Natural killer cell treated with Interleukin-12 subunit alpha and Interleukin-12 subunit beta and Interleukin-15 and Interleukin-18, amount 100 ng/mL, for 72 hours (primary cell): ENCODE measurements at regions not wholly inside any gene's neighbourhood (a gene's known extent, or its start where the extent isn't known, plus 50 kb on each side); places are given as distances from the start of the nearest gene placed in this dataset.

ENCODE experiments used
- ATAC-seq, 2 donors: fragments of 150-1000 bp; cut with Tn5 transposase in 1 of 2; sonication (Bioruptor Pico), chemical (Tn5 transposase) in 1 of 2; 2 replicates each; pipeline ENCODE4 v1.10.0; 2021
- DNase-seq: peaks from one replicate; pipeline ENCODE4 v3.0.0; 2022; ENCODE audit warnings: low spot score
- H3K27ac Mint-ChIP-seq, 2 donors: 1 replicate in 1 of 2; 2 replicates in 1 of 2; pipeline ENCODE4 v1.8.0; 2022; ENCODE audit warnings: mixed read lengths in 2 of 2, mild to moderate bottlenecking in 1 of 2, moderate library complexity in 1 of 2
- H3K27me3 Mint-ChIP-seq, 2 donors: 1 replicate in 1 of 2; 2 replicates in 1 of 2; pipeline ENCODE4 v1.8.0; 2022; ENCODE audit warnings: mixed read lengths in 2 of 2
- H3K36me3 Mint-ChIP-seq: one replicate; pipeline ENCODE4 v1.8.0; 2022; ENCODE audit warnings: mixed read lengths
- H3K4me1 Mint-ChIP-seq, 2 donors: 1 replicate in 1 of 2; 2 replicates in 1 of 2; pipeline ENCODE4 v1.8.0; 2022; ENCODE audit warnings: low read depth in 2 of 2, mixed read lengths in 2 of 2, mild to moderate bottlenecking in 1 of 2
- H3K4me3 Mint-ChIP-seq: one replicate; pipeline ENCODE4 v1.8.0; 2022; ENCODE audit warnings: mixed read lengths
- H3K9me3 Mint-ChIP-seq: 2 replicates; pipeline ENCODE4 v1.8.0; 2022; ENCODE audit warnings: mixed read lengths

DNA sequence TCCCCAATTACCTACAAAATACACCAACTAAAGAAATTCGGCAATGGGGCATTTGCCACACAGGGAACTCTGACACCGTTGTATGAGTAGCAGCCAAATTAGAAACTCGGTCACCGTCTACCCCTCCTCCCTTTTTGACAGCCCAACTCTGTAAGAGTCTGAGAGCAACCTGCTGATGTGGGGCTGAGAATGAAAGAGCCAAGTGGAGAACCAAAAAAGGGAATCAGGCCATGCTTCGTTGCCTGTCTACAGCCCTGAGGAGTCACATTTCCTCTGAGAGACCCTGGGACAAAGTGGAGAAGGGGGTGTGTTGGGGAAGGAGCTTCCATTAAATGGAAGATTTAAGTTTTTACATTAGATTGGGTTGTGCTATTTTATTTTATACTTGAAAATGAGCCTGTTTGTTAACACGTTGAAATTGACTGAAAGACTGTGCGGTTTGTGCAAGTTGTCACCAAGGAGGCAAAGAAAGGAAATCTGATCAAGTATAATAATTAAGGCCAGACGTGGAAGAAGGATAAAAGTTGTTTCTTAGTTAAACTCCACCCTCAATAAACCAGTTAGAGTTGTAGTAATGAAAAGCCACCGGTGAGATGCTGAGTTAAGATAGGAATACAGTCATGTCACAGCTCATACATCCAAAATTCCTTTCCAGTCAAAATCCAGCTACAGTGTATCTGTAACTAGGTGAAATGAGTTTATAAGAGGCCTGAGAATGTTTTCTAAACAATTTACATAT is 131.7 kb upstream of the CREB1 start:
- H3K36me3 Mint-ChIP-seq = peaks cover 8% of the 10 kb centered on the region
- no peak overlapping the region for H3K27ac Mint-ChIP-seq
- H3K4me3 Mint-ChIP-seq = no peak overlapping the region
- peaks cover 24 to 25% of the 10 kb centered on the region in 2 donors for H3K27me3 Mint-ChIP-seq
- peaks cover 7 to 19% of the 10 kb centered on the region in 2 donors for H3K4me1 Mint-ChIP-seq
- ATAC-seq (no peak), DNase-seq (no peak)
- H3K9me3 Mint-ChIP-seq = peaks cover 6% of the 10 kb centered on the region

DNA sequence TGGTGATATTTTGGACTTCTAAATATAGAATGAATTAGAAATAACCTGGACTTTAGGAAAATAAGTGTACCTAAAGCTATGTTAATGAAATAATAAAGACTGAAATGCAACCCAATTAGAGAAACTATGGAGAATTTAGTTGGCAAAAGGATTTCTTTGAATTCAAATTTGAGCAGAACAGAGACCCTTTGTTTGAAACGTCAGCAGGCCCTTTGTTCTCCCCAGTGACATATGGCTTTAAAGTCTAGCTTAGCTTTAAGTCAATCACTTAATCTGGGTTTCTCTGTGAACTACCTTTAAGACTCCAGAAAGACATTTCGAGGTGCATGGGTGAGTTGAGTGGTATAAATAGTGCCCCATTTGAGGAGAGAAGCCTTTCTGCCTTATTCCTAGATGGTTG is 130.5 kb upstream of the CREB1 start:
- H3K36me3 Mint-ChIP-seq = peaks cover 8% of the 10 kb centered on the region
- peaks cover 6% of the 10 kb centered on the region for H3K9me3 Mint-ChIP-seq
- H3K4me3 Mint-ChIP-seq = no peak overlapping the region
- H3K27me3 Mint-ChIP-seq = peaks cover 17 to 20% of the 10 kb centered on the region in 2 donors
- peaks cover 7 to 13% of the 10 kb centered on the region in 2 donors for H3K4me1 Mint-ChIP-seq
- DNase-seq = no peak
- no peak overlapping the region for H3K27ac Mint-ChIP-seq
- no peak for ATAC-seq

DNA sequence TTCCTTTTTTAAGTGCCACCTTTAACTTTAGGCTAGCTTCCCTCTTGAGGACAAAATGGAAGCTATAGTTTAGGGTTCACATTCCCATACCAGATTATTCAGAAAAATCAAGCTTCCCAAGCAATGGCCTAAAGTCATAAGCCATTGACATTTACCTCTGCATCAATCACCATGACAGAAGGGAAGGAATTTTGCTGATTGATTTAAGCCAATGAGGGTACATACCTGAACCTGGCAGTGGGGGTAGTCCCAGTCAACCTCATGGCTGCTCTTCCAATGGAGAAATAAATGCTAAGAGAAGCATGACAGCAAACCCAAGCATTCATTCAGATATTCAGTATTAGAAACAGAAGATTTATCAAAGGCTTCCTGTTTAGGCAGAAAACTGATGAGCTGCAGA is 128.4 kb upstream of the CREB1 start:
- Mint-ChIP-seq H3K4me3 (no peak overlapping the region), H3K4me1 (no peaks in the 10 kb centered on the region), H3K36me3 (no peaks in the 10 kb centered on the region), H3K9me3 (no peaks in the 10 kb centered on the region), H3K27ac (no peak overlapping the region), H3K27me3 (peaks cover 19 to 21% of the 10 kb centered on the region in 2 donors)
- no peak for ATAC-seq
- DNase-seq = no peak

DNA sequence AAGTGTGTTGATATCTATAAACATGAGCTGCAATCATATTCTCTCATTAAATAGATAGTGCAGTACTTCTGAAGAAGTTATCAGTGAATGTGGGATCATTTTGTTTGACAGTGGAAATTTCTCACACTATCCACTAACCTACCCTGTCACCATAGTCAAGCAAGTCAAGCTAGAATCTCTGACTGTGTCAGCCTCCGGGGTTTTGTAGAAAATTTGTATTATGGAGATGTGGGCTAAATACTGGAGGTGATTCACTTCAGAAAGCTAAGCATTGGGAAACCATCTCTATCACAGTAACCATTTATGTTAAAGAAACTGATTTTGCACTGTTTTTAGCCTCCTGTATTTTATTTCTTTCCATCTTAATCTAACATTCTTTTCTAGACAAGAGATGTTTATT is 126.6 kb upstream of the CREB1 start:
- ATAC-seq (no peak), DNase-seq (no peak)
- Mint-ChIP-seq H3K4me3 (no peak overlapping the region), H3K27ac (no peak overlapping the region), H3K9me3 (no peaks in the 10 kb centered on the region), H3K27me3 (peaks cover 19% of the 10 kb centered on the region in 2 donors), H3K36me3 (no peaks in the 10 kb centered on the region), H3K4me1 (no peaks in the 10 kb centered on the region)

DNA sequence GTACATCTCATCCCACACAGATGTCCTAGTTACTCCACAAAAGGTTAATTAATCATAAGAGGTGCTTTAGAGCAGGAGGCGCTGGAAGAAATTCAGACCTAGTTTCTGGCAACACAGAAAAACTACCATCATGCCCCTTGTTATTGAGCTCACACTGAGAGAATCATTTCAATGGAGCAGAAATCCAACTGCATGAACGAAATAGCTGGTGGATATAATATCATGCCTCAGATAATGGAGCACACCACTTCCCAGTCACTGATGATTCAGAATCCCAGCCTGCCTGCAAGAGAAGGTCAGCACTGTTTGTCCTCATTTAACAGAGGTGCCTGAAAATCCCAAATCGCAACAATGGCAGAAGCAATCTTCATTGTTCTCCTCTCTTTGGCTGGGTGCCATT is 125.8 kb upstream of the CREB1 start:
- Mint-ChIP-seq H3K4me3 (no peak overlapping the region), H3K4me1 (no peaks in the 10 kb centered on the region), H3K36me3 (no peaks in the 10 kb centered on the region), H3K27me3 (peaks cover 18 to 19% of the 10 kb centered on the region in 2 donors), H3K9me3 (no peaks in the 10 kb centered on the region), H3K27ac (no peak overlapping the region)
- ATAC-seq (no peak), DNase-seq (no peak)

DNA sequence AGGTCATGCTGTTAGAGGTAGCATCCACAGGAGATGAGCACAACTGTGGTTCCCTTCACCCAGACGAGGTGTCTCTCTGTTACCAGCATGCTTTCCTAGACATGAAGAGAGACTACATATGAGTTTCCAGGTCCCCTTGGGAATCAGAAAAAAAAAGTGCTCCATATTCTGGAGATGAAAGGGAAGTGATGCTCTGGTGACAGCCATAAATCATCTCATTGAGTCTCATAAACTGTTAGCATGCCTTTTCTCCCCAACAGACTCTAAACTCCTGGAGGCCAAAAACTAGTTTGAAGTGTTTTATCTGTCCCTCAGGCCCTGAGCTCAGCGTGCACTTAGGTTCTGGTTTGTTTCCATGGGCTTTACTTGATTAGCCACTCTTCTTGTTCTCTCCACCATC is 124.6 kb upstream of the CREB1 start:
- Mint-ChIP-seq H3K9me3 (no peaks in the 10 kb centered on the region), H3K4me3 (no peak overlapping the region), H3K4me1 (no peaks in the 10 kb centered on the region), H3K27me3 (peaks cover 20 to 29% of the 10 kb centered on the region in 2 donors), H3K27ac (no peak overlapping the region), H3K36me3 (no peaks in the 10 kb centered on the region)
- DNase-seq (no peak), ATAC-seq (no peak)

DNA sequence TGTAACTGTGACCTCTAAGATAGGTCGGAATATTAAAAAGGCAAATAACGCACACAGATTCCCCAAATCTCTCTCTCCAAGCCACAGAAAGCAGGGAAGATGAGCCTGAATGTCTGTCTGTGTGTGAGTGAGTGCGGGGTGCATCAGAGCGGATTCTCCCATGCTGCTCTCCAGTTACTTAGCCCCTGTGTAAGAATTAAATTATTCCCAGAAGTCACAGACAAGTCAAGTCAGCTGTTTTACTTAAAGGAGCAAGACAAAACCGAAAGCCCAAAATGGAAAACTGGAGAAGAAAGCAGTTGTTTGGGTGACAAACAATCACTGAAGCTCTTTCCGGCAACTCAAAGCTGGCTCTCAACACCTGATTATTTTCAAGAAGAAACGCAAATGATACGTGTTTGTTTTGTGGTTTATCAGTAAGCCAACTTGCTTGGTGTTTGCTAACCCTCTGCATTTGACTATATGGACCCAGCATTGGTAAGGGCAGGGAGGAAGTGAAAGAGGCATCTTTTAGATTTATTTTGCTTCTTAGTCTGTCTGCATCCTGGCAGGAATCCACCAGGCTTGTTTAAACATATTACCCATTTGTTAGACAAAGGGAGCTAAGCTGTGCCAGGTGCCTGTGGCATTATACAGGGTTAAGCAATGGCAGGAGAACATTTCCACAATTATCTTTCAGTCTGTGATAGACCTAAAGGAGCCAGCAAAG is 121.5 kb upstream of the CREB1 start:
- Mint-ChIP-seq H3K27me3 (peaks cover 27 to 33% of the 10 kb centered on the region in 2 donors), H3K9me3 (no peaks in the 10 kb centered on the region), H3K27ac (no peak overlapping the region), H3K4me1 (peaks cover 0 to 6% of the 10 kb centered on the region in 2 donors), H3K36me3 (no peaks in the 10 kb centered on the region), H3K4me3 (no peak overlapping the region)
- DNase-seq (no peak), ATAC-seq (no peak)

DNA sequence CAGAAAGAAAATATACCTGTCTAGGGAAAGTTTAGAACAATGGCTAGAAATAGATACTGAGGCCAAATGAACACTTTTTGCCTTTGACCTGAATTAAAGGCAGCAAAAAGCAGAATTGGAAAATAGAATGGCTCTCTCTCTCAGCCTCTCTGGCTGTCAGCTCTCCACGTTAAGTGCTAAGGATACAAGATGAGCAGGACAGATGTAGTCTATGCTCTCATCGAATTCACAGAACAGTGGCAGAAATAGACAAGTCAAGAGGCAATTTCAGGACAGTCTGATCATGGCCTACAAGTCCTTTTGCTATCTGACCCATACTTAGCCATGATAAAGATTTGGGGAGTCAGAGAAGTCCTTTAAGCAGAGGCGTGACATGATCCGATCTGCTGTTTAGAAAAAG is 120.2 kb upstream of the CREB1 start:
- peaks cover 0 to 6% of the 10 kb centered on the region in 2 donors for H3K4me1 Mint-ChIP-seq
- no peak for DNase-seq
- peaks cover 25 to 29% of the 10 kb centered on the region in 2 donors for H3K27me3 Mint-ChIP-seq
- H3K36me3 Mint-ChIP-seq = no peaks in the 10 kb centered on the region
- no peak overlapping the region for H3K27ac Mint-ChIP-seq
- ATAC-seq = no peak
- H3K9me3 Mint-ChIP-seq = no peaks in the 10 kb centered on the region
- H3K4me3 Mint-ChIP-seq = no peak overlapping the region

DNA sequence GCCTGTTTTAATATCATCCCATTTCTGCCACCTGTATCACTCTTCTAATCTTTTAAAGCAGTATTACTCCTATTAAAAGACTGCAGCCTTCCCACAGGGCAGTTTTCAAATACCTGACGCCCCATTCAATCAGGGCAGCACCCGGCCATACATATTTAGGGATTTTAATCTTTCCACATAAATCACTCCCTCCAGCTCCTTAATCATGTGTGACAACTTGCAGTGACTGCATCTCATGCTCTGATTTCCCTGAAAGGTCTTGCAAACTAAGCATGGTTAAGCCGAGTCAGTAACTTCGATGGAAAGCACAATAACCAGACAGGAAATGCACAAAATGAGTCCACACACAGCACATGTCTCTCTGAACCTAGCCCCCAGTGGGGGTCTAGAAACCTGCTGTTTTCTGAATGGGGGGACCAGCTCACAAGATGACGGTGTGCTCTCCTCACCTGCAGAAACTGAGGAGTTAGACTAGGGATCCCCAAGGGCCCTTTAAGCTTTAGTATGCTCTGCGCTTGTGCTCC is 116.9 kb upstream of the CREB1 start:
- Mint-ChIP-seq H3K36me3 (peaks cover 6% of the 10 kb centered on the region), H3K4me3 (no peak overlapping the region), H3K27ac (no peak overlapping the region), H3K4me1 (peaks cover 19 to 26% of the 10 kb centered on the region in 2 donors), H3K9me3 (no peaks in the 10 kb centered on the region), H3K27me3 (peaks cover 23 to 25% of the 10 kb centered on the region in 2 donors)
- ATAC-seq = no peak
- DNase-seq = no peak

DNA sequence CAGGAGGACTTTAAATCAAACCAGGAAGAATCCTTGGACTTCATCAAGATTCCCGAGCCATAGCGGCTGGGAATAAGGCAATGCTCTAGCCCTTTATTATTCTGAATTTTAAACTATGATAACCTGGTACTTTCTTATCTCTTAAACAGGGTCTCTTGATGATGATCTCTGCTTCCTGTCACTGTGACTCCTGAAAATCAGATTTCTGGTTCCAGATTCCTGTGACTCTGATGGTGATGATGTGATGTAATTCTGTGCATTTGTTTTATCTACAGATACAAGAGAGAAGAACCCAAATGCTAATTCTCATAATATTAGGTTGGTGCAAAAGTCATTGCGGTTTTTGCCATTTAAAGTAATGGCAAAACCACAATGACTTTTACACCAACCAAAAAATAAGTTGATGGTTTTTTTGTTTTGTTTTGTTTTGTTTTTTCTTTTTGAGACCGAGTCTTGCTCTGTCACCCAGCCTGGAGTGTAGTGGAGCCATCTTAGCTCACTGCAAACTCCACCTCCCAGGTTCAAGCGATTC is 116.3 kb upstream of the CREB1 start:
- H3K4me1 Mint-ChIP-seq = peaks cover 19 to 27% of the 10 kb centered on the region in 2 donors
- H3K9me3 Mint-ChIP-seq = no peaks in the 10 kb centered on the region
- no peak for ATAC-seq
- H3K36me3 Mint-ChIP-seq = peaks cover 6% of the 10 kb centered on the region
- H3K27ac Mint-ChIP-seq = no peak overlapping the region
- DNase-seq = no peak
- no peak overlapping the region for H3K4me3 Mint-ChIP-seq
- peaks cover 23 to 24% of the 10 kb centered on the region in 2 donors for H3K27me3 Mint-ChIP-seq

DNA sequence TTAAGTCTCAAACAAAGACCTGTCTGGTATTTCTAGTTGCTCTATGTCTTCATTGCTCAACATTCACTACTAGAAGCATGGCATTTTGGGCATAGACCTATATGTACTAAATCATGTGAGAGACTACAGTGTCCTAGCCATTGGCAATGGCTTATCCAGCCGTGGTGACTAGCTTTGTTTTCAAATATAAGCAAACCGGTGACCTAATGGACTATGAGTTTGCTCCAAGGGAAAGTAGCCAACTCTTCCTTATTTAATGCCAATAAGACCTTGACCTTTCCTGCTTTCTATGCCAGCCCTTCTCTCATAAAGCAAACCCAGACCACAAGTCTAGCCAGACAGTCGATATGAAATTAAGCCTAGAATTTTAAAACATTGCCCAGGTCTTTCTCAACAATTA is 113.7 kb upstream of the CREB1 start:
- Mint-ChIP-seq H3K36me3 (peaks cover 6% of the 10 kb centered on the region), H3K9me3 (no peaks in the 10 kb centered on the region), H3K4me1 (peaks cover 19 to 27% of the 10 kb centered on the region in 2 donors), H3K27me3 (peaks cover 18 to 30% of the 10 kb centered on the region in 2 donors), H3K4me3 (no peak overlapping the region), H3K27ac (no peak overlapping the region)
- no peak for ATAC-seq
- no peak for DNase-seq

DNA sequence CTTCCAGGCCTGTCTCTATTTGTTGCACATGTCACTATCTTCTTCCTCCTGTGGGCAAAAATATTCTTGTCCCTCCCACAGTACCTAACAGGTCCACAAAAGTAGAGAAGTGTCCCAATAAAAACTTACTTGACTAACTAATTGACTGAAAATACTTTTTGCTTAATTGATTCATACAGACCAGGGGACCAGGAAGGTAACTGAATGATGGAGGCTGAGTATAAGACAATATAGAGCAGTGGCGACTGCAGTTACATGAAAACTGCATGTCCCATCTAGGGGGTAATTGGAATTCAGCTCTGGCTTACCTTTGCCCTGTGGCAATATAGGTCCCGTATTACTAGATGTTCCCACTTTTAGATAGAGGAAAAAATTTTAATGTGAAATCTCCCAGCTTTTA is 112.9 kb upstream of the CREB1 start:
- Mint-ChIP-seq H3K27ac (peak overlapping the region; percentile 2 to 31), H3K4me1 (peaks cover 24 to 31% of the 10 kb centered on the region in 2 donors), H3K27me3 (peaks cover 23 to 33% of the 10 kb centered on the region in 2 donors), H3K4me3 (peak overlapping the region; percentile 4), H3K36me3 (peaks cover 6% of the 10 kb centered on the region), H3K9me3 (no peaks in the 10 kb centered on the region)
- no peak for DNase-seq
- ATAC-seq = no peak

DNA sequence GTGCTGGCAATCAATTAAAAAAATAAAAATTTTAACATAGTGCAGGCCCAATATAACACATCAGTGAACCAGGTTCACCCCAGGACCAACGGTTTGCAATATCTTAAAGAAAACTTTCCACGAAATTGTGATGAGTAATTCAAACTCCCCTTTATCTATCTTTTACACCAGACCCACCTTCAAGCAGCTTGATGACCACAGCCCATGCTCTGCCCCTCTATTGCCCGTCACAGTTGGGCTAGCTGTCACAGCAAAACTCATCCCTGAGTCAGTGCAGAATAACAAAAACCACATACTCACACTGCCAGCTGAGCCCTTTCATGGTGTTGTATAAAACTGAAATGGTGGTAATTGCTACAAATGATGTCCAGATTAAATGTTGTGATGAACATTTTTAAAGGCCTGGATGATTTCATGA is 112.5 kb upstream of the CREB1 start:
- Mint-ChIP-seq H3K27me3 (peaks cover 24 to 31% of the 10 kb centered on the region in 2 donors), H3K27ac (peak overlapping the region; percentile 2 to 31), H3K36me3 (peaks cover 6% of the 10 kb centered on the region), H3K9me3 (no peaks in the 10 kb centered on the region), H3K4me1 (peaks cover 22 to 34% of the 10 kb centered on the region in 2 donors), H3K4me3 (peak overlapping the region; percentile 4)
- no peak for DNase-seq
- ATAC-seq = peak; percentile 90 to 94

DNA sequence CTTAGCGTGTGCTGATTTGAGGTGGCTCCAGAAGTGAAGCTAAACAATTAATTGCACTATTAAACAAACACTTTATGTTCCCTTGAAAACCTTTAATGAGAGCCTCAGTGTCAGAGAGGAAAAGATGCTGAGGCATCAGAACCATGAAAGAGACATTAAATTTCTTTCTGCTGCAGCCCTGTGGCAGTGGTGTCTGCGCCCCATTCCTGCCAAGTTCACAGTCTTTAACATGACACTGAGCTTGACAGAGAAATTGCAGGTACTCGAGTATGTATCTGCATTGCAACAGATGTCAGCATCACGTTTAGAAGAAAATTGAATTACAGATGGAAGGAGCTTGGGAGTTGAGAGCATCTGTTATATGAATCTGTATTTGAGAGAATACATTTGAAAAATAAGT is 111.3 kb upstream of the CREB1 start:
- H3K4me3 Mint-ChIP-seq = no peak overlapping the region
- H3K36me3 Mint-ChIP-seq = peaks cover 13% of the 10 kb centered on the region
- H3K27ac Mint-ChIP-seq = no peak overlapping the region
- H3K27me3 Mint-ChIP-seq = peaks cover 24 to 30% of the 10 kb centered on the region in 2 donors
- H3K4me1 Mint-ChIP-seq = peaks cover 25 to 44% of the 10 kb centered on the region in 2 donors
- ATAC-seq (no peak), DNase-seq (no peak)
- peaks cover 5% of the 10 kb centered on the region for H3K9me3 Mint-ChIP-seq
